ENCODE measurements at regions not wholly inside any gene's neighbourhood (a gene's known extent, or its start where the extent isn't known, plus 50 kb on each side); places are given as distances from the start of the nearest gene placed in this dataset.

- H3K4ac ChIP-seq (ENCODE audit: low read depth, low read length): peak overlapping the region; percentile 50; the same call in 1 of the 2 replicates
- H3K9me1 ChIP-seq (ENCODE audit: insufficient read depth, low read length): peaks cover 17% of the 10 kb centered on the region
- peaks cover 11% of the 10 kb centered on the region for H3K4me1 ChIP-seq (ENCODE audit: control insufficient read depth, insufficient read depth, low read length)
- H2BK15ac ChIP-seq (ENCODE audit: low read depth, low read length): no peak overlapping the region
- dilution Hi-C loops (cut with HindIII; ENCODE audit: low sequenced_read_pairs, unreplicated experiment): no loop called here
- H2AK9ac ChIP-seq (replicated peaks; ENCODE audit: low read depth, low read length, poor library complexity): no peak overlapping the region
- CTCF ChIA-PET: interaction anchor here (1.3 to 2.2 kb wide), 3 partner anchors 14 to 37 kb away, joined by 3 to 8 read pairs (median 3); no protein-coding TSS in a partner anchor
- POLR2A ChIA-PET (ENCODE audit: unreplicated experiment): no interaction called here
- no peak overlapping the region for H3K27ac ChIP-seq (ENCODE audit: insufficient read depth, low read length)
- ATAC-seq (ENCODE audit: low read depth): peak; percentile 33
- H3K14ac ChIP-seq (replicated peaks; ENCODE audit: low read depth, low read length): peak overlapping the region; percentile 61; the same call in 1 of the 2 replicates
- in situ Hi-C loops (cut with MboI; ENCODE audit: low sequenced_read_pairs): loop anchor here (25.0 kb wide), 1 partner anchor 1316 kb away; no protein-coding TSS in a partner anchor
- no peak overlapping the region for H3K9ac ChIP-seq (ENCODE audit: low read depth, low read length)
- no peaks in the 10 kb centered on the region for H3K27me3 ChIP-seq (ENCODE audit: control insufficient read depth, insufficient read depth, low read length)
- H2BK5ac ChIP-seq (ENCODE audit: low read depth, low read length, poor library complexity, severe bottlenecking): peak overlapping the region; percentile 69
- intact Hi-C loops (cut with micrococcal nuclease): no loop called here
- H3K36me3 ChIP-seq (ENCODE audit: control insufficient read depth, insufficient read depth, low read length): no peaks in the 10 kb centered on the region
- no CpG with 5 or more reads among the region's 3 CpGs for WGBS, 2 experiments (ENCODE audit: extremely low coverage in 2 of 2, insufficient read length in 1 of 2)
- no peak overlapping the region for H3K23ac ChIP-seq (ENCODE audit: low read depth, low read length)
- H2AFZ ChIP-seq (replicated peaks; ENCODE audit: low read length, poor library complexity): no peak overlapping the region
- no peak overlapping the region for H3K4me2 ChIP-seq (ENCODE audit: low read depth, low read length)
- H3K4me3 ChIP-seq (ENCODE audit: insufficient read depth, low read depth, low read length): no peak overlapping the region
- H4K8ac ChIP-seq (ENCODE audit: low read depth in 2 of 2, low read length in 2 of 2): peak overlapping the region in 1 of 2 experiments; percentile 63; a peak in 2 of 4 replicates
- 0 out of 4 replicates have a peak, but pooled peaks cover 0 to 8% of the 10 kb centered on the region in 2 experiments for H3K79me1 ChIP-seq (ENCODE audit: low read depth in 1 of 2, low read length in 2 of 2)
- no peak overlapping the region for H4K91ac ChIP-seq (ENCODE audit: insufficient read depth, low read depth, low read length)
- no TSS peak for BruUV-seq (replicated peaks)
- no peak overlapping the region for H3K56ac ChIP-seq (ENCODE audit: extremely low read depth, insufficient read depth, low read length)
- no peaks in the 10 kb centered on the region for H3K9me3 ChIP-seq (ENCODE audit: control insufficient read depth, insufficient read depth, low read length)
- H2BK120ac ChIP-seq (ENCODE audit: low read depth, low read length): peak overlapping the region; percentile 64
- DNase-seq: peak; percentile 59
- 0 out of 2 replicates have a peak overlapping the region, but pooled peaks have one; percentile 9 for H2AK5ac ChIP-seq (ENCODE audit: low read depth, low read length)
- H2BK20ac ChIP-seq (ENCODE audit: low read depth, low read length): peak overlapping the region; percentile 83; the same call in 1 of the 2 replicates
- H4K20me1 ChIP-seq (ENCODE audit: insufficient read depth, low read length): no peaks in the 10 kb centered on the region
- TF ChIP-seq RFX5 (IDR thresholded peaks at IDR 0.05; ENCODE audit: low read depth, low read length) (no peak), FOS (IDR thresholded peaks at IDR 0.05; ENCODE audit: low read depth, low read length) (no peak), CEBPB (IDR thresholded peaks at IDR 0.05; ENCODE audit: low read depth, low read length) (no peak), MAFK (IDR thresholded peaks at IDR 0.05; ENCODE audit: low read depth, low read length) (no peak), NFE2L2 (IDR thresholded peaks at IDR 0.05; ENCODE audit: low read depth, low read length) (no peak), USF2 (IDR thresholded peaks at IDR 0.05; ENCODE audit: low read depth, low read length) (no peak)
- H3K18ac ChIP-seq (ENCODE audit: low read depth, low read length): peak overlapping the region; percentile 77; the same call in 1 of the 2 replicates
- H4K5ac ChIP-seq (ENCODE audit: low read depth, low read length): no peak overlapping the region; the same call in 1 of the 2 replicates
Measured at GRCh38 chr7:142571581-142571980, 177.7 kb upstream of the PRSS1 start.
